GM18502 (cell line): ENCODE measurements at regions not wholly inside any gene's neighbourhood (a gene's known extent, or its start where the extent isn't known, plus 50 kb on each side); places are given as distances from the start of the nearest gene placed in this dataset.
"Not testable (repeated sequence)": the region's sequence is repeated elsewhere in the genome, so short reads cannot be mapped to it uniquely, and the experiment has no call there.

Experiments used
- ATAC-seq: cut with Tn5 transposase; IDR thresholded peaks from one replicate; pipeline ENCODE4 v1.9.1; 2021; ENCODE audit warnings: mild to moderate bottlenecking; ENCODE audit not compliant: unreplicated experiment, poor library complexity

DNA sequence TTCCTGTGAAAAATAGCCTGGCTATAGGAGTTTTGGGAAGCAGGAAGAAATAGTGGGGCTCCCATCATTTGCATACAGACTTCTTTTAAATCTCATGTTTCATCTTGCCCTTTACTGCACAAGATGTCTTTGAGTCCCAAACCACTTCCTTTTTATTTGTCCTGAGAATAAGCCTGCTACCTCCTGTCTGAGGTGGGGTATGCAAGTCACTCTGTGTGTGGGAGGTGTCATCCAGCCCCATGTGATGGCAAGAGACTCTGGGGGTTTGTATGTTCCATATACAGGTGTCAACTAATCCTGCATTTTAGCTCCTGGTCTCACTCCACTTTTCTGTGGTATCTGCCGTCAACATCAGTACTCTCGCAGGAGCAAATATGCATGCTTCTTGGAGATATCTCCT is 102.0 kb downstream of the OTOL1 start:
- ATAC-seq = no peak

GRCh38 chr3:161599697-161600096 is 103.1 kb downstream of the OTOL1 start:
- ATAC-seq = no peak

- ATAC-seq = no peak
Observed at GRCh38 chr3:161600173-161600572, 103.6 kb downstream of the OTOL1 start.

DNA sequence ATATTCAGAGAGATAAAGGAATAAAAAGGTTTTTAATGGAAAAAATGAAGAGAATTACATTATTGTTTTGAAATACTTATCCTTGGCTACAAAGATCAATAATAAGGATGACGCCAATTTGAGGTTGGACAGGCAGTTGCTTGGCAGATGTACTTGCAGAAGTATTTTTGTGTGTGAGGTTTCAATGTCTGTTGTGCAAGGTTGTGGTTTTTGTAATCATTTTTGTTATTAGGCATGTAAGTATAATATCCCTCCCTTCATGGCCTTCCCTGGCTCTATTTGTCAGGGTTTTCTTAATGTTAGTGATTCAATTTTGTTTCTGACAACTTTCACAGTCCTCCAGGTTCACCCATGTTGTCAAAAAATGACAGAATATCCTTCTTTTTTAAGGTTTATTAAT is 105.9 kb downstream of the OTOL1 start:
- ATAC-seq = no peak

DNA sequence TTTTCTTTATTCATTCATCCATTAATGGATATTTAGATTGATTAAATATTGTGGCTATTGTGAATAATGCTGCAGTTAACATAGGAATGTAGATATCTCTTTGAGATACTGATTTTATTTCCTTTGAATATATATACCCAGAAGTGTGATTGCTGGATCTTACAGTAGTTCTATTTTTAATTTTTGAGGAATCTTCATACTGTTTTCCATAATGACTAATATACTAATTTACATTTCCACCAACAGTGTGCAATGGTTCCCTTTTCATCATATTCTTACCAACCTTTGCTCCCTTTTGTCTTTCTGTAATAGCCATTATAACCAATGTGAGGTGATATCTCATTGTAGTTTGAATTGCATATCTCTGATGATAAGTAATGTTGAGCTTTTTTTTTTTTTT is 106.3 kb downstream of the OTOL1 start:
- no peak for ATAC-seq

- no peak for ATAC-seq
Observed at GRCh38 chr3:161607056-161607455, 110.4 kb downstream of the OTOL1 start.

DNA sequence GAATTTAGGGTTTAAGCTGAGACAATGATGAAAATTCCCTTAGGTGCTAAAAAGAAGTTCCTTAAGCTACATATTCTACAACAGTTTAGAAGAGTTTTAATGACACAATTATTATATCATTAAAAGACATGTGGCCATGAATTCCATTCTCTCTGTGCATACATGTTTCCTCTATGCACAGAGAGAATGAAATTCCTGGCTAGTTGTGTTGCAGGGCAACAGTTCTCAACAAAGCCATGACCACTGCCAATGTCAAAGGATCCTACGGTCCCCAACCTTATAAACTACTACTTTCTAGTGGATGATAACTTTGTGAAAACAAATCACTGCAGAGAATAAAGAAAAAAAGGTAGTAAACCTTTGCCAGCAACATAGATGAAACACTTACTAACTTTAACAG is 122.7 kb downstream of the OTOL1 start:
- no peak for ATAC-seq

DNA sequence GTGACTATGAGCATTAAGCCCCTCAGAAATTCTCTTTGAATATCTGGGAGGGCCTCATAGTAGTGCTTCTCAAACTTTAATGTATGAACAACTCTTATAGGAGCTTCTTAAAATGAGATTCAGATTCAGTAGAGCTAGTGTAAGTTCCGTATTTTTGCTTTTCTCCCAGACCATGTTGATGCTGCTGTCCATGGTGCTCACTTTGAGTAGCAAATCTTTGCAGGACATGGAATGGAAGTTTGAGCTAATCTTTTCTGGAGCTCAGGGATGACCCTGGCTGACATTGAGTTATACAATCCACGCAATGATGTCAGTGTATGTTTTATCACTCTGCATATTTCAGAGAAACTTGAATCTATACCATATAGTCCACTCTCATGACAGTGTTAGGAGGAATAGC is 134.2 kb downstream of the OTOL1 start:
- no peak for ATAC-seq

- ATAC-seq = no peak
Observed at GRCh38 chr3:161631536-161631935, 134.9 kb downstream of the OTOL1 start.

GRCh38 chr3:161637559-161637958 is 141.0 kb downstream of the OTOL1 start:
- ATAC-seq = no peak

- ATAC-seq = not testable (repeated sequence)
Observed at GRCh38 chr3:161639095-161639494, 142.5 kb downstream of the OTOL1 start.

- ATAC-seq = no peak
Observed at GRCh38 chr3:161640181-161640580, 143.6 kb downstream of the OTOL1 start.

- ATAC-seq = no peak
Observed at GRCh38 chr3:161641287-161641686, 144.7 kb downstream of the OTOL1 start.

DNA sequence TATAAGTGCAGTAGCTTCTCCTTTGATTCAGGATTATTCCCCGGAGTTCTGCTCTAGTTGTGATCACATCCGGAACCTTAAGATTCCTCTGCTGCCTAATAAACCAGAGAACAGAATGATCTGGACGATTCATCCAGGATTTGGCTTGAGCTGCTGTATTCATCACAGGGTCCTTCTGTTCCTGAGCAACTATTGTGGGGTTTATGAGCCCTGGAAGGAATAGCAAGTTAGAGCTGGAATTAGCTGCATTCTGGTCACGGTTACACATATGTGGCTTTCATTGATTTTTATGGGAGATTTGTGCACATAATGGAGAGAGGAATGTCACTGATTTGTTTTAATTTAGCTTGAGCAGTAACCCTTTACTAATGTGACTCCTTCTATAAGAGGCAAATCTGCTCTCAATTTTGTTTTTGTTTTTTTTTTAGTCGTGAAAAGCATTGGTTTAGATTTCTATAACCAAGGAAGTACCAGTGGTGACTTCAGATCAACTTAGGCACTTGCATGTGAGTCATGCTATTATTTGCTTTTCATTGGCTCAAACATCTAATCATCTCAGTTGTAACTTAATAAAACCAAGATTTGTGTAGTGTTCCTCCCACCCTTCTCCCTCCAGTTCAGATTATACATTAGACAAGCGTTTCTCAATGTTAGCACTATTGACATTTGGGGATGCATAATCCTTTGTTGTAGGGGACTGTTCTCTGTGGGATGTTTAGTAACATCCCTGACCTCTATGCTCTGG is 148.5 kb downstream of the OTOL1 start:
- ATAC-seq = no peak

GRCh38 chr3:161647936-161648470 is 151.4 kb downstream of the OTOL1 start:
- ATAC-seq = no peak

GRCh38 chr3:161649900-161650484 is 153.4 kb downstream of the OTOL1 start:
- no peak for ATAC-seq

DNA sequence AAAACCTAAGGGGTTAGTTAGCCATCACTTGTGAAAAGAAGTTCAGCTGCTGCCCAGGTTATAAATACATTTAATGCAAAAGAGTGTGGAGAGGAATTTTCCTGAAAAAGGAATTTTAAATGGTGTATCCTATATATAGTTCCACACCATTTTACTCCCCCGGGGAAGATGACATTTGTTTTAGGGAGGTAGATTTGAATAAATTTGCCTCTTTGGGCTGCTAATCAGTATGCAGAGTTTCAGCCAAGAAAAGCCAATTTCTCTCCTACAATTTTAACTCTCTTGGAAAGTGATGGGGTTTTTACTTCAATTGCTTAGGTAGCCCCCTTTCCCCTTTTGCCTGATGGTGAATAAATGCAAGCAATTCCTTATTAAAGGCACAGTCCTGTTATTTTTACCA is 161.2 kb downstream of the OTOL1 start:
- ATAC-seq = no peak

DNA sequence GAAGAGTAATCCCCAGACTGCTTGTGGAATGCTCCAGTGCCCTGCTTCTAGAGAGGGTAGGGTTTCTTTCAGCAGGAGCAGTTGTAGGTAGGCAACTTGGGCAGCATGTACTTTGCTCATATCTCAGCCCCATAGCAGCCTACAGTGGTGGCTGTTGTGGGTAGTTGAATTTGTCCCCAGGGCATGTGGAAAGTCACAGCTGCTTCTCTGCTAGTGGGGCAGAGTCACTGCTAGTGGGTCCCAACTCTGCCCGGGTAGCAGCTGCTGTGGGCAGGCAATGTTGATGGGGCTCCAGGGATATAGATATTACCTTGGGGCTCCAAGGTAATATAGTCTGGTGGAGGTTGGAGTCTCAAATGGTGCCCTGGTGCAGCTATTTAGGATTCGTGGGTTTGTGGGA is 174.5 kb downstream of the OTOL1 start:
- no peak for ATAC-seq

GRCh38 chr3:161672478-161672877 is 175.9 kb downstream of the OTOL1 start:
- ATAC-seq = no peak

GRCh38 chr3:161673866-161674265 is 177.3 kb downstream of the OTOL1 start:
- ATAC-seq = no peak

GRCh38 chr3:161674402-161674801 is 177.8 kb downstream of the OTOL1 start:
- ATAC-seq = no peak

- not testable (repeated sequence) for ATAC-seq
Observed at GRCh38 chr3:161681831-161682230, 185.2 kb downstream of the OTOL1 start.
